ENCODE measurements at regions not wholly inside any gene's neighbourhood (a gene's known extent, or its start where the extent isn't known, plus 50 kb on each side); places are given as distances from the start of the nearest gene placed in this dataset.

DNA sequence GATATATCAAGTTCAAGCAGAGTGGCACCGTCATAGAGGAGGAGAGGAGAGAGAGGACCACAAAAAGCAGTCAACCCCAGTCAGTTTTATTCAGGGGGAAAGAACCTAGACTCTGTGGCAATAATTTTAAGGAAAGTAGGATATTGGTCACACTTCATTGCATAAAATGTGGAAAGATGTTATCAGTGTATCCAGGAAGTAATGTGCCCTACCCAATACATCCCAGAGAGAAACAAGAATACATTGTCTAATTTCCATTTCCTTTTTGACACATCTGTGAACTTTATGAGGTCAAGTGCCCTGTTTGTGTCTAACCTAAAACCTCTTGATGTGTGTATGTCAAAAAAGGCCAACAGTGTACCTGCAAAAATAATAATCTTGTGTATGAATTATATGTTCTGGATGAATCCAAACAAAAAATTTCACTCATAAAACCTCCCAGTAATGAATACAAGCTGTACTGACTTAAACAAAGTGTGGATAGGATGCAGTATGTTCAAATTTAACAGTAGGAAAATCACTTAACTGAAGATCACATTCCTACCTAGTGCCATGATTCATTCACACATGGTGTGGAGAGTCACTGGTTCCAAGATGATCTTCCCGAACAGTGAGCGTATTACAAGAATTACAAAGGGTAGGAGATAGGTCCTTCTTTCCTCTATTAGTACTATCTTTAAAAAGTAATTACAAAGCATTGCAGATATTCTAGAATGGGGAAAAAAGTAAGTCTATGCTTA is 712.1 kb upstream of the CXADR start:
- no peak overlapping the region for H3K4me3 ChIP-seq (ENCODE audit: low read depth, low read length)
- TF ChIP-seq, protein P1, sequence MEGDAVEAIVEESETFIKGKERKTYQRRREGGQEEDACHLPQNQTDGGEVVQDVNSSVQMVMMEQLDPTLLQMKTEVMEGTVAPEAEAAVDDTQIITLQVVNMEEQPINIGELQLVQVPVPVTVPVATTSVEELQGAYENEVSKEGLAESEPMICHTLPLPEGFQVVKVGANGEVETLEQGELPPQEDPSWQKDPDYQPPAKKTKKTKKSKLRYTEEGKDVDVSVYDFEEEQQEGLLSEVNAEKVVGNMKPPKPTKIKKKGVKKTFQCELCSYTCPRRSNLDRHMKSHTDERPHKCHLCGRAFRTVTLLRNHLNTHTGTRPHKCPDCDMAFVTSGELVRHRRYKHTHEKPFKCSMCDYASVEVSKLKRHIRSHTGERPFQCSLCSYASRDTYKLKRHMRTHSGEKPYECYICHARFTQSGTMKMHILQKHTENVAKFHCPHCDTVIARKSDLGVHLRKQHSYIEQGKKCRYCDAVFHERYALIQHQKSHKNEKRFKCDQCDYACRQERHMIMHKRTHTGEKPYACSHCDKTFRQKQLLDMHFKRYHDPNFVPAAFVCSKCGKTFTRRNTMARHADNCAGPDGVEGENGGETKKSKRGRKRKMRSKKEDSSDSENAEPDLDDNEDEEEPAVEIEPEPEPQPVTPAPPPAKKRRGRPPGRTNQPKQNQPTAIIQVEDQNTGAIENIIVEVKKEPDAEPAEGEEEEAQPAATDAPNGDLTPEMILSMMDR (IDR thresholded peaks at IDR 0.05; ENCODE audit: low read depth, low read length) = no peak
- 0 out of 2 replicates have a peak, but pooled peaks cover 6% of the 10 kb centered on the region for H3K4me1 ChIP-seq
- no peaks in the 10 kb centered on the region for H3K36me3 ChIP-seq
- no peak for DNase-seq
- H3K9me3 ChIP-seq = no peaks in the 10 kb centered on the region
- H3K27me3 ChIP-seq = no peaks in the 10 kb centered on the region

DNA sequence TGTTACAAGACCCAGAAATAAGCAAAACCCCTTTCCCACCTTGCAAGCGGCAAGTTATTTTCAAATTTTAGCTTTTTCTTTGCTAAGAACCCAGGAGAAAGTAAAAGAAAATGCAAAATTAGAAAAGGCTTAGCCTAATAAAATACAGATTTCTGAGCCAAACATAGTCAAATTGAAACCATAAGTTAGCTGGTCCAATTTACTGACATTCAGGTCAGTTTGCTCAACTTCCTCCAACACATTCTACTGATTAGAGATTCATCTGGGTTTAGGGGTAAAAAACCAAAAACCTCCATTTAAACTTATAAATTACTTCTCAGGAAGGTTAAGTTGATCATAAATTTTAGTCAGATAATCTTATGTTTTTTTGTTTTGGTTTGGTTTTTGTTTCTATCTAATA is 701.8 kb upstream of the CXADR start:
- TF ChIP-seq, protein P1 (IDR thresholded peaks at IDR 0.05; ENCODE audit: low read depth, low read length) = no peak

DNA sequence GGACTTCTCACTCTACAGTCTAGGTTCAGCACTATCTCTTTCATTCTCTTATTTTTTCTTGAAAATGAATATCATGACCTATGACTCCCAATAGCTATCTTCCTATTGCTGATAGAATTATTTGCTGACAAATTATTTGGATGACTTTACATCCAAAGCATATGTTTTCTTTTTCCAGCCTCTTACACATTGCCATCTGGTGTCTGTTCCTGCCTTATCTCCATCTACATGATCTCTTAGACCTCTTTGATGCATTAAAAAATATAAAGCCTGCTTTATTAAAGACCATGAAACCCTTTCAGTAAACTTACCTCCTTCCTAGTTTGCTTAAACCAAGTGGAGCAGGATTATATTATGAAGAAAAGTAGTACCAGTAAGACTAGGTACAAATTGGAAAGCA is 700.9 kb upstream of the CXADR start:
- no peak overlapping the region for H3K4me3 ChIP-seq (ENCODE audit: low read depth, low read length)
- TF ChIP-seq, protein P1 (IDR thresholded peaks at IDR 0.05; ENCODE audit: low read depth, low read length) = no peak
- no peaks in the 10 kb centered on the region for H3K4me1 ChIP-seq
- H3K36me3 ChIP-seq = no peaks in the 10 kb centered on the region
- H3K27me3 ChIP-seq = no peaks in the 10 kb centered on the region
- H3K9me3 ChIP-seq = no peaks in the 10 kb centered on the region
- no peak for DNase-seq

More for the DNA sequence above, 701.8 kb upstream of the CXADR start:
- Histone ChIP-seq H3K27me3 (no peaks in the 10 kb centered on the region), H3K9me3 (no peaks in the 10 kb centered on the region), H3K4me3 (ENCODE audit: low read depth, low read length) (no peak overlapping the region), H3K36me3 (no peaks in the 10 kb centered on the region), H3K4me1 (no peaks in the 10 kb centered on the region)
- DNase-seq = no peak

DNA sequence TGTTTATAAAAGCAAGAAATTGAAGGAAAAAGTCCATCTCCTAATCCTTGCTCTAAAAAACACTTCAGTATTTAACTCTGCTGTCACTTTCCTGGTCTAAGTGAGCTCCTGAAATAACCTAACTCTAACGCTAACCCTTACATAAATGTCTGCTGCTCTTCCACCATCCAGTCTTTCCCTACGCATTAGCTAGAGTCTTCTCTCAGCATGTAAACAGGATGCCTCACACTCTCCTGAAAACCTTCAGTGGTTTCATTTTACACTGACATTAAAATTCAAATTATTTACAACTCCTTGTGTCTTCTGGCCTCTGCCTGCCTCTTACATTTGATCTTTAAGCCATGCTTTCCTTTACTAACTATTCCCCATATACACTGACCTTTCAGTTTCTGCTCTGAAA is 697.6 kb upstream of the CXADR start:
- TF ChIP-seq, protein P1 (IDR thresholded peaks at IDR 0.05; ENCODE audit: low read depth, low read length) = no peak
- H3K27me3 ChIP-seq = no peaks in the 10 kb centered on the region
- no peak for DNase-seq
- no peak overlapping the region for H3K4me3 ChIP-seq (ENCODE audit: low read depth, low read length)
- H3K4me1 ChIP-seq = no peaks in the 10 kb centered on the region
- no peaks in the 10 kb centered on the region for H3K9me3 ChIP-seq
- no peaks in the 10 kb centered on the region for H3K36me3 ChIP-seq

DNA sequence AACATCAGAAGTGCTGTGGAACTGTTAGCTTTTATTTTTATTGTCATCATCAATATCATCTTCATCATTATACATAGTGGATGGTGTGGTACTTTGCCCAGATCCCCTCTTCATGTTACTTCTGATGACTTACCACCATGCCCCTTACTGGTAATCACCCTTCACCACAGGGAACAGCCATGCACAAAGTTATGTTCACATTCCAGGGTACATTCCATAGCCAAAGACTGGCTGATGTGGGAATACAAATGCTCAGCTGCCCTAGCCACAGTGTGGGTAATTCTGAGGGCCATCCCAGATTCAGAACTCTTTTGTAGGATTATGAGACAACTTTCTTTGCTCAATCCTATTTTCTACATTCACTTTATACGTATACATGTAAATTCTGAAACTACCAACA is 691.3 kb upstream of the CXADR start:
- TF ChIP-seq, protein P1 (IDR thresholded peaks at IDR 0.05; ENCODE audit: low read depth, low read length) = no peak
- H3K4me1 ChIP-seq = no peaks in the 10 kb centered on the region
- no peaks in the 10 kb centered on the region for H3K27me3 ChIP-seq
- no peak for DNase-seq
- no peak overlapping the region for H3K4me3 ChIP-seq (ENCODE audit: low read depth, low read length)
- no peaks in the 10 kb centered on the region for H3K9me3 ChIP-seq
- H3K36me3 ChIP-seq = no peaks in the 10 kb centered on the region

DNA sequence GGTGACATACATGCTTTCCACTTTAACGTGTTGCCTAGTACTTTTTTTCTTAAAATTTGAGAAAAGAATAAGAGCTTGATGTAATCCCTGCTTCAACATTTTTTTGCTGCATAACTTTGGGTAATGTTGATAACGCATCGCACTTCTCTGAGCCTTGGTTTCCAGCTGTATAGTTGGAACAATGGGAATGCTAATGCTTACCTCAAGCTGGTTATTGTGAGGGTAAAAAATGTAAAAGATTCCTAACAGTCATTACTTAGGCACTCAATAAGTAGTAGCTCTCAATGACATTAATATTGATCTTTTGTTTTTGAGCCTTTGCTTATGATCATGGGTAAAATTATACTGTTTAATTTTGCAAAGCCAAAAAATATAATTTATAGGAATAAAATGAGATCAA is 683.3 kb upstream of the CXADR start:
- H3K4me1 ChIP-seq = no peaks in the 10 kb centered on the region
- no peaks in the 10 kb centered on the region for H3K9me3 ChIP-seq
- DNase-seq = no peak
- H3K36me3 ChIP-seq = no peaks in the 10 kb centered on the region
- TF ChIP-seq, protein P1 (IDR thresholded peaks at IDR 0.05; ENCODE audit: low read depth, low read length) = no peak
- H3K4me3 ChIP-seq (ENCODE audit: low read depth, low read length) = no peak overlapping the region
- H3K27me3 ChIP-seq = no peaks in the 10 kb centered on the region
